ENCODE measurements at regions not wholly inside any gene's neighbourhood (a gene's known extent, or its start where the extent isn't known, plus 50 kb on each side); places are given as distances from the start of the nearest gene placed in this dataset.
A peak's percentile ranks its signal among the peaks of the same experiment; 100 is the strongest.

DNA sequence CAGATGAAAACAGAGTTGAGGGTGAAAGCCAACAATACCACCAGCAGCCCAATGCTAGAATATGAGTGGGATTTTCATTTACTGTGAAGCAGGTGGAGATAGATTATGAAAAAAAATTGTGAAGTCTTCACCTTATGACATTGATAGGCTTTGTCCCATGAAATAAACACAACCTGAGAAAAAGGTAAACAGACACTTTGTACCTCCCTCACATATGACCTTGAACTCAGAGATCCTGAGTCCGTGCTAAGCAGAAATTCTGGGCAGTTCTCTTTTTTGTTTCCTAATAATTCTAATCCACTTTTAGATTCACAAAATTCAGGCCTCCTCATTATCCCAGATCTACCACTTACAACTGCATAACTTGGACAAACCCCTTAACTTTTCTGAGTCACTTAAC, 127.3 kb upstream of the RORB start:
- TF ChIP-seq, protein P1, sequence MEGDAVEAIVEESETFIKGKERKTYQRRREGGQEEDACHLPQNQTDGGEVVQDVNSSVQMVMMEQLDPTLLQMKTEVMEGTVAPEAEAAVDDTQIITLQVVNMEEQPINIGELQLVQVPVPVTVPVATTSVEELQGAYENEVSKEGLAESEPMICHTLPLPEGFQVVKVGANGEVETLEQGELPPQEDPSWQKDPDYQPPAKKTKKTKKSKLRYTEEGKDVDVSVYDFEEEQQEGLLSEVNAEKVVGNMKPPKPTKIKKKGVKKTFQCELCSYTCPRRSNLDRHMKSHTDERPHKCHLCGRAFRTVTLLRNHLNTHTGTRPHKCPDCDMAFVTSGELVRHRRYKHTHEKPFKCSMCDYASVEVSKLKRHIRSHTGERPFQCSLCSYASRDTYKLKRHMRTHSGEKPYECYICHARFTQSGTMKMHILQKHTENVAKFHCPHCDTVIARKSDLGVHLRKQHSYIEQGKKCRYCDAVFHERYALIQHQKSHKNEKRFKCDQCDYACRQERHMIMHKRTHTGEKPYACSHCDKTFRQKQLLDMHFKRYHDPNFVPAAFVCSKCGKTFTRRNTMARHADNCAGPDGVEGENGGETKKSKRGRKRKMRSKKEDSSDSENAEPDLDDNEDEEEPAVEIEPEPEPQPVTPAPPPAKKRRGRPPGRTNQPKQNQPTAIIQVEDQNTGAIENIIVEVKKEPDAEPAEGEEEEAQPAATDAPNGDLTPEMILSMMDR (conservative IDR thresholded peaks at IDR 0.05; ENCODE audit: low read depth, low read length), result no peak
- DNase-seq (ENCODE audit: low read depth), result no peak
- no peak overlapping the region for H3K4me3 ChIP-seq (ENCODE audit: low read depth, low read length)

DNA sequence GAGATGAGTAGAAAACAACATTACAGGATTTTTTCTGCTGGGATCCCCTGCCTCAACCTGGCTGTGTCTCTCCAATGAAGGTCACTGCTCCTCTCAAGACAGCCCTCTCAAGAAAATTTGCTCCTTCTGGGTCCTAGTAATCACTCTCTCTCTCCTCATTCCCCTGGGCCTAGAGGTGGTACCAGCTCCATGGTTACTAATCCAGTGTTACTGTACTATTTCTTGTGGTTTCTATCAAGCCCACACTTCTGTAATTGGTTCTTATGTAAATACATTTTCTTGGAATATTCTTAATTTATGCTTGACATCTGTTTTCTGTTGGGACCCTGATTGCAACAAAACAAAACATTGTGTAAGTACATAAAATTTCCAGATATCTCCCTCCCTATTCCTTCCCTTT, 123.8 kb upstream of the RORB start:
- DNase-seq (ENCODE audit: low read depth), result no peak
- TF ChIP-seq, protein P1 (conservative IDR thresholded peaks at IDR 0.05; ENCODE audit: low read depth, low read length), result no peak
- H3K4me3 ChIP-seq (ENCODE audit: low read depth, low read length), result no peak overlapping the region

DNA sequence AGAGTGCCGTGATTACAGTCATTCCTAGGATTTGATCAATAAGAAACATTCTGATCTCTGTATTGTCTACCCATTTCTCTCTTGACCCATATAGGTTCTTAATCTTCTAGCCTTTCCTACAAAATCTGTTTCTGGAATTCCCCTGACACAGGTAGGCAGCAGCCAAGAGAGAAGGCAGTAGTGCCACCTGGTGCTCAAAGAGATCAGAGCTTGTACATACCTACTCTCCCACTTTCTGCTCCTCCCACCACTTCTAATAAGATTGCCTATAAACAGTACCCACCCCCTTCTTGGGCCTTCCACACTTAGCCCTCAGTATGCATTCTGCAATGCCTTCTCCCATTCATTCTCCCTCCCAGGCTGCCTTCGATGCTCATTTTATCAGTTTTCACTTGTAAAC, 117.4 kb upstream of the RORB start:
- DNase-seq (ENCODE audit: low read depth), result peak; percentile 15
- TF ChIP-seq, protein P1 (conservative IDR thresholded peaks at IDR 0.05; ENCODE audit: low read depth, low read length), result peak; percentile 82
- no peak overlapping the region for H3K4me3 ChIP-seq (ENCODE audit: low read depth, low read length)

DNA sequence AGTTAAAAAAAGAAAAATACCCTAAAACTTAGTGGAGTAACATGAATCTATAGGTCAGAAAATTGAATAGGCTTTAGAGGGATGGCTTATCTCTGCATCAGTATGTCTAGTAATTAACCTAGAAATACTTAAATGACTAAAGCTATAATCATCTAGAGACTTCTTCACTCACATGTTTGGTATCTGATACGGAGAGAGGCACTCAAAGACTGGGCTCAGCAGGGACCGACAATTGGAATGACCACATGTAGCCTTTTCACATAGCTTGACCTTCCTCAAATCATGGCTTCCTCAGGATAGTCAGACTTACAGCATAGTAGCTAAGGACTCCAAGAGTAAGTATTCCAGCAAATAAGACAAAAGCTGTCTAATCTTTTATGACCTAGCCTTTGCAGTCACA, 105.3 kb upstream of the RORB start:
- TF ChIP-seq, protein P1 (conservative IDR thresholded peaks at IDR 0.05; ENCODE audit: low read depth, low read length), result no peak
- DNase-seq (ENCODE audit: low read depth), result no peak
- H3K4me3 ChIP-seq (ENCODE audit: low read depth, low read length), result no peak overlapping the region

DNA sequence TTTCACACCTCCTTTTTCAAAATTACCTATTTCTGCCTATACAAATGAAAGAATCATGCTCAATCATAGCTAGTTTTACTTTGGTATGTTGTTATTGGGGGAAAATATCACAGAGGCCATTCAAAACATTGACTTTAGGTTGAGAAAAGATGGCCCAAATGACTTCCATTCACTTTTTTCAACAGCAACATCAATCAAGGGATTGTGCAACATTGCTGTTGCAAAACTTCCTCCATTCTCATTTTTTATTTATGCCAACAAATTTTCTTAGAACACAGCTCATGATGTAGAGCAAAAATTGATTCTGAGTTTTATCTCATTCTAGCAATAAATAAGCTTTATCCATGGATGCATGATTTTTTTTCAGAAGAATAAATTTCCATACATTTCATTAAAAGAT, 93.6 kb upstream of the RORB start:
- DNase-seq (ENCODE audit: low read depth), result no peak

DNA sequence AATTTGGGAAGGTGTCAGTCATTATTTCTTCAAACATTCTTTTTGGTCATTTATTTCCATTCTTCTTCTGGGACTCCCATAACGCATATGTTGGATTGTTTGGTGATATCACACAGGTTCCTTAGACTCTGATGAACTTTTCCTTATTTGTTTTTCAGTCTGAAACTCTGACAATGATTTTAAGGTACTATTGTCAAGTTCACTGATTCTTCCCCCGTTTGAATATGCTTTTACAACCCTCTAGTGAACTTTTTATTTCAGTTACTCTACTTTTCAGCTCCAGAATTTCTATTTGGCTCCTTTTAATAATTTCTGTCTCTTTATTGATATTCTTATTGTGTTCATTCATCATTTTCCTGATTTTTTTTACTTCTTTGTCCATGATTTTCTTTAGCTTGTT, 92.5 kb upstream of the RORB start:
- no peak for DNase-seq (ENCODE audit: low read depth)
- no peak overlapping the region for H3K4me3 ChIP-seq (ENCODE audit: low read depth, low read length)
- TF ChIP-seq, protein P1 (conservative IDR thresholded peaks at IDR 0.05; ENCODE audit: low read depth, low read length), result no peak

More for the DNA sequence above, 93.6 kb upstream of the RORB start:
- H3K4me3 ChIP-seq (ENCODE audit: low read depth, low read length), result no peak overlapping the region
- TF ChIP-seq, protein P1 (conservative IDR thresholded peaks at IDR 0.05; ENCODE audit: low read depth, low read length), result no peak

DNA sequence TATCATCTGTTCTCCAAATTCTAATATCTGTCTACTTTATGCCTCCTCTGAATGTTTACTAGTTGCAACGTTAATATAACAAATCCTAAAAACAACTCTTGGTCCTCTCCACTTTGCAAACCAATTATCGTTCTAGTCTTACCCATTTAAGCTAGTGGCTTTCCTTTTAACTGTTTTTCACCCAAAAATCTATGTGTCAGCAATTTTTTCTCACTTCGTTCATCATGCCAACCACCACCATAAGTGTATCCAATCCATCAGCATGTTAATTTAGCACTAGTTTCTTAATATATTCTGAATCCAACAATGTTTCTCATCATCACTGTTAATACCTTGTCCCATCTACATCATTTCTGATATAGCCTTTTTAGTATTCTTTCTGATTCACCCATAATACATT, 90.0 kb upstream of the RORB start:
- DNase-seq (ENCODE audit: low read depth), result no peak
- TF ChIP-seq, protein P1 (conservative IDR thresholded peaks at IDR 0.05; ENCODE audit: low read depth, low read length), result no peak
- no peak overlapping the region for H3K4me3 ChIP-seq (ENCODE audit: low read depth, low read length)
